Activated CD4-positive, alpha-beta T cell treated with anti-CD3 and anti-CD28 coated beads, Interleukin-2, amount 50 U/mL, for 48 hours (primary cell): ENCODE measurements at regions not wholly inside any gene's neighbourhood (a gene's known extent, or its start where the extent isn't known, plus 50 kb on each side); places are given as distances from the start of the nearest gene placed in this dataset.

Experiments used
- DNase-seq, 2 experiments: peaks; one replicate each; pipeline ENCODE4 v3.0.0-alpha.2; 2020

GRCh38 chr6:163965426-163966348 is 551.2 kb downstream of the QKI start:
- no peak for DNase-seq

DNA sequence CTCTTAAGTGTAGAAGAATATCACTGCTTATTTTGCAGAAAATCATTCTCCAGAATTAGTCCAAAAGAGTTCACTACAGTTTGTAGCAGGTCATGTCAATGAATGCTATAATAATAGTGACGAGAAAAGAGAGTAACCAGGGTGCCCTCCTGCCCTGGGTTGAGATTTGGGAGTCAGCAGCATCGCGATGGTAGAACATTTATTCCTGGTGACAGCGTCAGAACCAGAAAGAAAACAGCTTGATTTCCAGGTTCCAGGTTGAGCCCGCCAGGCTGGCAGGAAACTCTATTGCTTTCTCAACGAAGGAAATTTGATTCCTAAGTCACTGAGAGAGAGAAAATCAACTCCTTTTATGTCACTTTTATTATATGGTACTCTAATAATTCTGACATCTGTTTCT is 550.3 kb downstream of the QKI start:
- DNase-seq: no peak

- DNase-seq: no peak
Measured at GRCh38 chr6:163963205-163964120, 548.9 kb downstream of the QKI start.

GRCh38 chr6:163962627-163963117 is 548.2 kb downstream of the QKI start:
- no peak for DNase-seq

- no peak for DNase-seq
Measured at GRCh38 chr6:163960128-163960527, 545.6 kb downstream of the QKI start.

GRCh38 chr6:163958646-163959045 is 544.1 kb downstream of the QKI start:
- no peak for DNase-seq

GRCh38 chr6:163956571-163957407 is 542.3 kb downstream of the QKI start:
- DNase-seq: peak; percentile 64 to 70

- DNase-seq: no peak
Measured at GRCh38 chr6:163955756-163956155, 541.2 kb downstream of the QKI start.

DNA sequence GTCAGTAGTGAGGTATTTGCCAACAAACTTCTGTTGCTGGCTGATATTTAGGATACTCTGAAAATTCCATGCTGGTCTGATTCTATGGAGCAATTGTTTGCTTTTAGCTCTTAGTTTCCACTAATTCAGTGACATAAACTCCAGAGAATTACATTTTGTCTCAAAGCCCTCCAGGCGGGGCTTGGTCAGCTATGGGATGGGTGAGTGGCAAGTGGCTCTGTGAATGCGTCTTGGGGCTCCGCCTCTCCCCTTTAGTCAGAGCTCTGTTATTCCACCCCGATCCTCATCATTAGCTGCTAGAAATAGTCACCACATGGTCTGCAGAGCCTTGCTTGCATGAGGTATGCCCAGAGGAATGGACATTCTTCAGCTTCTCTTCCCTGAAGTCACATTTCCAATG is 540.6 kb downstream of the QKI start:
- DNase-seq: no peak

- no peak for DNase-seq
Measured at GRCh38 chr6:163954088-163954775, 539.7 kb downstream of the QKI start.

DNA sequence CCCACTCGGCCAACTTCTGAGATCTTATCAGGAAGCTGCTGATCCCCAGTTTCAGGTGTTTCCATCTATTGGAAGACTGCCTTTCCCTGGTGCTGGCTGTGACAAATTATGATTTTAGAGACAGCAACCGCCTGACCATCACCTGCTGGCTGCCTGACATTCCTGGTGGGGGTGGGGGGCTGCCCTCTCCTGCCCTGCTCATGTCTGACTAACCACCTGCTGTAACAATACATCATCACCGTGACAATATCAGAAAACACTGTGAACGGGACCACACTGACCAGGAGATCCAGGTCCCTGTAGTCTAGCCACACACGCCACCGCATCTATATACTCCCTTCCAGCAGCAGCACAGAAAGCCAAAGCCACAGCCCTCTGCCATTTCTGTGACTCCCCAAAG is 537.5 kb downstream of the QKI start:
- DNase-seq: no peak

GRCh38 chr6:163951326-163951725 is 536.8 kb downstream of the QKI start:
- no peak for DNase-seq

- DNase-seq: no peak
Measured at GRCh38 chr6:163950159-163950558, 535.6 kb downstream of the QKI start.

- no peak for DNase-seq
Measured at GRCh38 chr6:163949431-163949830, 534.9 kb downstream of the QKI start.

DNA sequence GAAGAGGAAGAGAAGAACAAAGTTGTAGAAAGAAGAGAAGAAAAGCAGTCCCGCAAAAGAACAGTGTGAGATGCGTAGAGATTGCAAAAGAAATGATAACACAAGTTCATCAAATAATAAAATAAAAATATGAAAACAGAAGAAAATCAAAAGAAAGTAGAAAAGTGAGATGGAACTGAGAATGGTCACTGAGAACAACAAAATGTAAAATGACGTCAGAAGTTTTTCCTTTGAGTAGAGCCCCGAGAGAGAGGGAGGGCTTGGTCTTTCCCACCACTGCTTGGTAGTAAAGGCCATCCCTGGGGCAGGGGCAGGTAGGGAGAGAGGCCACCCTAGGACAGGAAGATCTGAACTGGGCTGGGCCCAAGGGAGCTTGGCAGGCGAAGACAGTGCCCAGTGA is 533.7 kb downstream of the QKI start:
- no peak for DNase-seq

- no peak for DNase-seq
Measured at GRCh38 chr6:163947276-163947675, 532.8 kb downstream of the QKI start.

DNA sequence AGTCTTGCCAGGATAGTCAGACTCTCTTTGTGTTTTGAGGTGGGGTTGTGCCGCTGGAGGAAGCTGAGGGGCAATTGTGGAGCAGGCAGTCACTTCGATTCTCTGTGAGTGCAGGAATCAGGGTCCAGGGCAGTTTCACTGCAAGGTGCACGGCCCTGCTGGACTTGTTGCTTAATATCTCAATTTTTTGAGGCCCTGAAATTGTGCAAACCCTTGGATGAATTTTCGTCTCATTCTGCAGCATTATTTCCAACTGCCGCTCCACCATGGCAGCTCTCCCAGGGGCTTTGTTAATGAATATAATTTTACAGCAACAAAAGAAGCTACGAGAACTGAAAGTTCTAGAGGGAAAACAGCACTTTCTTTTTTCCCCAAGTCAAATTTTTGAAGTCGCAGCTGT is 531.9 kb downstream of the QKI start:
- DNase-seq: no peak

GRCh38 chr6:163945808-163946207 is 531.3 kb downstream of the QKI start:
- no peak for DNase-seq

DNA sequence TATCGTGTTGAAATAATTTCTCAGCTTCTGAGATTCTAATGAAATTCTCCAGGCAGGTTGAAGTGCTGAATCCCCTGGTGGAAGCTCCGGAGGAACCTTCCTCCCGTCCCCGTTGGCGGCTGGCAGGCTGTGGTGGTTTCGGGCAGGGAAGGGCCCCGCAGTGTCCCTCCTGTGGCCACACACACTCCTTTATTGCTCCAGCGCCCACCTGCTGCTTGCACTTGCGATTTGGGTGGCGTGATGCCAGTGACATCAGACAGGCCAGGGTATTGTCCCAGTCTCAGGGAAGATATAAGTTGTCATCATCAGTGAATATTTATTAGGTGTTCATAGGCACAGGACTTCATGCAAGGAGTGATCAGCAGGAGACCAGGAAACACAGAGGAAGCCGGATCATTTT is 530.4 kb downstream of the QKI start:
- no peak for DNase-seq

DNA sequence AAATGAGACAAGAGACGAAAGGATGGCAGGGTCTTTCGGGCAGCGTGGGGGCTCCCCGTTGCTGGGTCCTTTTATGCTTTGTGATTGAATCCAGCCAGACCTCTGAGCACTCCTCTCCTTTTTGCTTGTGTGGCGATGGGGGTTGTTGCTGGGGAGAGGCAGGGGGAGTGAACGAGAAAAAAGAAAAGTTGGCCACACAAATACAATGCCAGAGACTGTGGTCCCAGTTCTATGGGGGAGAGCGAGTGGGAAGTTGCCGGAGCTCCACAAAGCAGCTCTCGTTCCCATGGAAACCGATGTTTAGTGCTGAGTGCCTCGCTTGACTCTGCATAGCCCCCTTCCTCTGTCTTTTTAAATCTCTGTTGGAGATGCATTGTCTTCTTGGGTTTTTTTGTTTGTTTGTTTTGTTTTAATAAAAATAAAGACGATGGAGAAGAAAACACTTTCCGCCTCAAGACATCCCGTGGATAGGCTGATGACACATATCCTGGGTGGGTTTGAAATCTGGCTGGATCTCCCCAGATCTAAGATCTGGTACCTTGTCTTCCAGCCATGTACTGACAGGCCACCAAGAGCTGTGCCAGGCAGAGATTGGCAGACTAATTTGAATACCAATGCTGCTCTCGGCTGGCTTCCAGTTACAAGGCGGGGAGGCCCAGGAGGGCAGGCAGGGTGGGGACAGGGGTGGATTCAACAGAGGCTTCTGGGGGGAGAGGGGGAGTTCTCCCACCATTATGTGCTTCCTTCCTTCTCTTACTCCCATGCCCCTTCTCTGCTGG is 529.3 kb downstream of the QKI start:
- DNase-seq: no peak

GRCh38 chr6:163942790-163943189 is 528.3 kb downstream of the QKI start:
- no peak for DNase-seq
